Type B pancreatic cell (in vitro differentiated cells): ENCODE measurements at regions not wholly inside any gene's neighbourhood (a gene's known extent, or its start where the extent isn't known, plus 50 kb on each side); places are given as distances from the start of the nearest gene placed in this dataset.
"Not testable (repeated sequence)": the region's sequence is repeated elsewhere in the genome, so short reads cannot be mapped to it uniquely, and the experiment has no call there.

Experiments used
- DNase-seq: peaks from one replicate; pipeline ENCODE4 v3.0.0; 2021; ENCODE audit warnings: mixed read lengths; ENCODE audit not compliant: unreplicated experiment; ENCODE audit errors: extremely low spot score
- H3K27ac Mint-ChIP-seq: 2 replicates; pipeline ENCODE4 v1.8.0; 2021; ENCODE audit warnings: mild to moderate bottlenecking, mixed read lengths
- H3K27me3 Mint-ChIP-seq: 2 replicates; pipeline ENCODE4 v1.8.0; 2021; ENCODE audit warnings: mixed read lengths
- H3K36me3 Mint-ChIP-seq: 2 replicates; pipeline ENCODE4 v1.8.0; 2021; ENCODE audit warnings: mixed read lengths
- H3K4me1 Mint-ChIP-seq: one replicate; pipeline ENCODE4 v1.8.0; 2021; ENCODE audit warnings: mixed read lengths; ENCODE audit not compliant: unreplicated experiment
- H3K4me3 Mint-ChIP-seq: 2 replicates; pipeline ENCODE4 v1.8.0; 2021; ENCODE audit warnings: mild to moderate bottlenecking, mixed read lengths
- H3K9me3 Mint-ChIP-seq: 2 replicates; pipeline ENCODE4 v1.8.0; 2021; ENCODE audit warnings: mixed read lengths
- CTCF ChIP-seq: fragments of 200-600 bp; sonication (generic); conservative IDR thresholded peaks from 2 replicates; pipeline ENCODE4 v1.5.0; 2021; ENCODE audit warnings: antibody characterized with exemption, mild to moderate bottlenecking

- not testable (repeated sequence) for H3K27ac Mint-ChIP-seq, H3K27me3 Mint-ChIP-seq, H3K4me1 Mint-ChIP-seq, H3K9me3 Mint-ChIP-seq, H3K36me3 Mint-ChIP-seq, H3K4me3 Mint-ChIP-seq, DNase-seq
- peak; percentile 38 for TF ChIP-seq CTCF
Measured at GRCh38 chr2:87217741-87218410, 196.2 kb upstream of the PLGLB1 start.

GRCh38 chr2:87220651-87221050 is 199.0 kb upstream of the PLGLB1 start:
- H3K27me3 Mint-ChIP-seq, H3K4me1 Mint-ChIP-seq: not testable (repeated sequence)

GRCh38 chr2:87222131-87222530 is 200.5 kb upstream of the PLGLB1 start:
- not testable (repeated sequence) for H3K4me3 Mint-ChIP-seq, H3K36me3 Mint-ChIP-seq, H3K9me3 Mint-ChIP-seq, DNase-seq, H3K27me3 Mint-ChIP-seq, H3K27ac Mint-ChIP-seq, H3K4me1 Mint-ChIP-seq

More at GRCh38 chr2:87220651-87221050, 199.0 kb upstream of the PLGLB1 start:
- DNase-seq, H3K27ac Mint-ChIP-seq, H3K36me3 Mint-ChIP-seq, H3K9me3 Mint-ChIP-seq, H3K4me3 Mint-ChIP-seq: not testable (repeated sequence)

GRCh38 chr2:87223873-87224272 is 202.2 kb upstream of the PLGLB1 start:
- not testable (repeated sequence) for DNase-seq, H3K4me1 Mint-ChIP-seq, H3K27ac Mint-ChIP-seq, H3K9me3 Mint-ChIP-seq, H3K4me3 Mint-ChIP-seq, H3K27me3 Mint-ChIP-seq, H3K36me3 Mint-ChIP-seq

GRCh38 chr2:87229091-87229689 is 207.5 kb upstream of the PLGLB1 start:
- peak; percentile 68 for TF ChIP-seq CTCF
- H3K4me3 Mint-ChIP-seq, H3K27me3 Mint-ChIP-seq, DNase-seq, H3K27ac Mint-ChIP-seq, H3K4me1 Mint-ChIP-seq, H3K9me3 Mint-ChIP-seq, H3K36me3 Mint-ChIP-seq: not testable (repeated sequence)

- H3K9me3 Mint-ChIP-seq, DNase-seq, H3K27ac Mint-ChIP-seq, H3K36me3 Mint-ChIP-seq, H3K4me3 Mint-ChIP-seq, H3K27me3 Mint-ChIP-seq, H3K4me1 Mint-ChIP-seq: not testable (repeated sequence)
Measured at GRCh38 chr2:87229964-87230363, 208.3 kb upstream of the PLGLB1 start.

- H3K36me3 Mint-ChIP-seq, H3K27me3 Mint-ChIP-seq, H3K27ac Mint-ChIP-seq, H3K9me3 Mint-ChIP-seq, DNase-seq, H3K4me1 Mint-ChIP-seq, H3K4me3 Mint-ChIP-seq: not testable (repeated sequence)
Measured at GRCh38 chr2:87235333-87235981, 213.8 kb upstream of the PLGLB1 start.

GRCh38 chr2:87237570-87238336 is 216.1 kb upstream of the PLGLB1 start:
- H3K27ac Mint-ChIP-seq, DNase-seq, H3K36me3 Mint-ChIP-seq, H3K4me3 Mint-ChIP-seq, H3K4me1 Mint-ChIP-seq, H3K9me3 Mint-ChIP-seq, H3K27me3 Mint-ChIP-seq: not testable (repeated sequence)

- H3K36me3 Mint-ChIP-seq, H3K4me1 Mint-ChIP-seq, H3K4me3 Mint-ChIP-seq, H3K27ac Mint-ChIP-seq, H3K9me3 Mint-ChIP-seq, DNase-seq, H3K27me3 Mint-ChIP-seq: not testable (repeated sequence)
Measured at GRCh38 chr2:87239558-87240215, 218.0 kb upstream of the PLGLB1 start.

- H3K27ac Mint-ChIP-seq, H3K27me3 Mint-ChIP-seq, H3K4me1 Mint-ChIP-seq, H3K4me3 Mint-ChIP-seq, DNase-seq, H3K9me3 Mint-ChIP-seq, H3K36me3 Mint-ChIP-seq: not testable (repeated sequence)
Measured at GRCh38 chr2:87246066-87246717, 224.5 kb upstream of the PLGLB1 start.

GRCh38 chr2:87252046-87252445 is 230.4 kb upstream of the PLGLB1 start:
- H3K4me3 Mint-ChIP-seq, H3K4me1 Mint-ChIP-seq, H3K27ac Mint-ChIP-seq, H3K27me3 Mint-ChIP-seq, H3K9me3 Mint-ChIP-seq, DNase-seq, H3K36me3 Mint-ChIP-seq: not testable (repeated sequence)
